Ectodermal cell (in vitro differentiated cells): ENCODE measurements at regions not wholly inside any gene's neighbourhood (a gene's known extent, or its start where the extent isn't known, plus 50 kb on each side); places are given as distances from the start of the nearest gene placed in this dataset.

Experiments
- H3K27ac ChIP-seq: 2 replicates; pipeline ENCODE4 v1.7.0; 2013; ENCODE audit warnings: mild to moderate bottlenecking, low read depth, low read length; ENCODE audit not compliant: insufficient read depth, poor library complexity, severe bottlenecking
- H3K27me3 ChIP-seq: 2 replicates; pipeline ENCODE4 v1.7.0; 2013; ENCODE audit warnings: mild to moderate bottlenecking, low read length; ENCODE audit not compliant: insufficient read depth, control insufficient read depth, poor library complexity, severe bottlenecking
- H3K36me3 ChIP-seq: one replicate; pipeline ENCODE4 v1.7.0; 2013; ENCODE audit warnings: low read length; ENCODE audit not compliant: control insufficient read depth, insufficient read depth
- H3K4me1 ChIP-seq: one replicate; pipeline ENCODE4 v1.7.0; 2013; ENCODE audit warnings: low read length; ENCODE audit not compliant: control insufficient read depth, insufficient read depth
- H3K4me3 ChIP-seq: 2 replicates; pipeline ENCODE4 v1.7.0; 2013; ENCODE audit warnings: low read depth, low read length, control low read depth; ENCODE audit not compliant: insufficient read depth
- H3K9me3 ChIP-seq: 2 replicates; pipeline ENCODE4 v1.7.0; 2013; ENCODE audit warnings: mild to moderate bottlenecking, low read length, moderate library complexity; ENCODE audit not compliant: control insufficient read depth
- WGBS, 2 experiments: methylation state at CpG; one replicate each; pipeline ENCODE4 v1.1.7; 2013; ENCODE audit warnings: missing lambda C conversion rate in 2 of 2; 5-methylcytosine and 5-hydroxymethylcytosine counted together

GRCh38 chr6:156347246-156347645, 429.9 kb upstream of the ARID1B start:
- Histone ChIP-seq H3K27ac (no peak overlapping the region), H3K4me1 (no peaks in the 10 kb centered on the region), H3K4me3 (no peak overlapping the region), H3K27me3 (no peaks in the 10 kb centered on the region), H3K9me3 (no peaks in the 10 kb centered on the region), H3K36me3 (no peaks in the 10 kb centered on the region)
- 86 to 97% methylated on average over 7 of the region's 7 CpGs for WGBS, 2 experiments

- WGBS, 2 experiments, result 92% methylated on average over 7 of the region's 7 CpGs
- no peak overlapping the region for H3K27ac ChIP-seq
- no peaks in the 10 kb centered on the region for H3K27me3 ChIP-seq
- no peak overlapping the region for H3K4me3 ChIP-seq
- H3K9me3 ChIP-seq, result no peaks in the 10 kb centered on the region
- H3K4me1 ChIP-seq, result no peaks in the 10 kb centered on the region
- no peaks in the 10 kb centered on the region for H3K36me3 ChIP-seq
Observed at GRCh38 chr6:156345700-156346099, 431.5 kb upstream of the ARID1B start.

GRCh38 chr6:156344491-156344890, 432.7 kb upstream of the ARID1B start:
- Histone ChIP-seq H3K4me1 (no peaks in the 10 kb centered on the region), H3K9me3 (no peaks in the 10 kb centered on the region), H3K27me3 (no peaks in the 10 kb centered on the region), H3K27ac (no peak overlapping the region), H3K4me3 (no peak overlapping the region), H3K36me3 (no peaks in the 10 kb centered on the region)
- WGBS, 2 experiments, result 71 to 83% methylated on average over 2 of the region's 2 CpGs

GRCh38 chr6:156337801-156338200, 439.4 kb upstream of the ARID1B start:
- H3K36me3 ChIP-seq, result no peaks in the 10 kb centered on the region
- no peak overlapping the region for H3K4me3 ChIP-seq
- H3K27me3 ChIP-seq, result no peaks in the 10 kb centered on the region
- H3K4me1 ChIP-seq, result no peaks in the 10 kb centered on the region
- no peak overlapping the region for H3K27ac ChIP-seq
- WGBS, 2 experiments, result 64 to 70% methylated on average over 4 of the region's 4 CpGs
- H3K9me3 ChIP-seq, result no peaks in the 10 kb centered on the region

- Histone ChIP-seq H3K4me3 (no peak overlapping the region), H3K36me3 (no peaks in the 10 kb centered on the region), H3K9me3 (no peaks in the 10 kb centered on the region), H3K27me3 (no peaks in the 10 kb centered on the region), H3K4me1 (no peaks in the 10 kb centered on the region), H3K27ac (no peak overlapping the region)
- WGBS, 2 experiments, result 90 to 96% methylated on average over 3 of the region's 3 CpGs
Observed at GRCh38 chr6:156336733-156337132, 440.4 kb upstream of the ARID1B start.

- WGBS, 2 experiments, result 74 to 82% methylated on average over 5 of the region's 5 CpGs
Observed at GRCh38 chr6:156336089-156336488, 441.1 kb upstream of the ARID1B start.

GRCh38 chr6:156334966-156335365, 442.2 kb upstream of the ARID1B start:
- Histone ChIP-seq H3K27ac (no peak overlapping the region), H3K4me3 (no peak overlapping the region), H3K4me1 (no peaks in the 10 kb centered on the region), H3K9me3 (no peaks in the 10 kb centered on the region), H3K27me3 (no peaks in the 10 kb centered on the region), H3K36me3 (no peaks in the 10 kb centered on the region)

More at GRCh38 chr6:156336089-156336488, 441.1 kb upstream of the ARID1B start:
- Histone ChIP-seq H3K4me1 (no peaks in the 10 kb centered on the region), H3K9me3 (no peaks in the 10 kb centered on the region), H3K4me3 (no peak overlapping the region), H3K27me3 (no peaks in the 10 kb centered on the region), H3K36me3 (no peaks in the 10 kb centered on the region), H3K27ac (no peak overlapping the region)

GRCh38 chr6:156319707-156320106, 457.5 kb upstream of the ARID1B start:
- no peak overlapping the region for H3K27ac ChIP-seq
- no peaks in the 10 kb centered on the region for H3K4me1 ChIP-seq
- no peaks in the 10 kb centered on the region for H3K36me3 ChIP-seq
- H3K9me3 ChIP-seq, result no peaks in the 10 kb centered on the region
- no peak overlapping the region for H3K4me3 ChIP-seq
- H3K27me3 ChIP-seq, result no peaks in the 10 kb centered on the region
- WGBS, 2 experiments, result 93 to 94% methylated on average over 2 of the region's 2 CpGs

- H3K36me3 ChIP-seq, result no peaks in the 10 kb centered on the region
- no peak overlapping the region for H3K4me3 ChIP-seq
- no peaks in the 10 kb centered on the region for H3K9me3 ChIP-seq
- H3K27ac ChIP-seq, result no peak overlapping the region
- no peaks in the 10 kb centered on the region for H3K27me3 ChIP-seq
- no peaks in the 10 kb centered on the region for H3K4me1 ChIP-seq
- WGBS, 2 experiments, result 94 to 95% methylated on average over 11 of the region's 11 CpGs
Observed at GRCh38 chr6:156316583-156317125, 460.5 kb upstream of the ARID1B start.

- no peaks in the 10 kb centered on the region for H3K9me3 ChIP-seq
- no peak overlapping the region for H3K27ac ChIP-seq
- H3K36me3 ChIP-seq, result no peaks in the 10 kb centered on the region
- 91 to 94% methylated on average over 4 of the region's 4 CpGs for WGBS, 2 experiments
- H3K27me3 ChIP-seq, result no peaks in the 10 kb centered on the region
- no peak overlapping the region for H3K4me3 ChIP-seq
- H3K4me1 ChIP-seq, result no peaks in the 10 kb centered on the region
Observed at GRCh38 chr6:156315146-156315545, 462.0 kb upstream of the ARID1B start.

- no peaks in the 10 kb centered on the region for H3K9me3 ChIP-seq
- H3K27me3 ChIP-seq, result no peaks in the 10 kb centered on the region
- H3K36me3 ChIP-seq, result no peaks in the 10 kb centered on the region
- H3K4me3 ChIP-seq, result no peak overlapping the region
- H3K4me1 ChIP-seq, result no peaks in the 10 kb centered on the region
- 97% methylated on average over 3 of the region's 3 CpGs; no CpG with 5 or more reads in 1 of the 2 experiments for WGBS, 2 experiments
- H3K27ac ChIP-seq, result no peak overlapping the region
Observed at GRCh38 chr6:156313037-156313436, 464.1 kb upstream of the ARID1B start.
